Activated naive CD8-positive, alpha-beta T cell (primary cell): ENCODE measurements at regions not wholly inside any gene's neighbourhood (a gene's known extent, or its start where the extent isn't known, plus 50 kb on each side); places are given as distances from the start of the nearest gene placed in this dataset.

ENCODE experiments used
- H3K27ac Mint-ChIP-seq: one replicate; pipeline ENCODE4 v1.8.0; 2021; ENCODE audit warnings: mixed read lengths
- H3K27me3 Mint-ChIP-seq: one replicate; pipeline ENCODE4 v1.8.0; 2021; ENCODE audit warnings: mixed read lengths
- H3K36me3 Mint-ChIP-seq: one replicate; pipeline ENCODE4 v1.8.0; 2021; ENCODE audit warnings: mixed read lengths
- H3K4me1 Mint-ChIP-seq: one replicate; pipeline ENCODE4 v1.8.0; 2021; ENCODE audit warnings: low read depth, mixed read lengths
- H3K4me3 Mint-ChIP-seq: one replicate; pipeline ENCODE4 v1.8.0; 2021; ENCODE audit warnings: mild to moderate bottlenecking, mixed read lengths
- H3K9me3 Mint-ChIP-seq: one replicate; pipeline ENCODE4 v1.8.0; 2021; ENCODE audit warnings: low read depth, mixed read lengths

DNA sequence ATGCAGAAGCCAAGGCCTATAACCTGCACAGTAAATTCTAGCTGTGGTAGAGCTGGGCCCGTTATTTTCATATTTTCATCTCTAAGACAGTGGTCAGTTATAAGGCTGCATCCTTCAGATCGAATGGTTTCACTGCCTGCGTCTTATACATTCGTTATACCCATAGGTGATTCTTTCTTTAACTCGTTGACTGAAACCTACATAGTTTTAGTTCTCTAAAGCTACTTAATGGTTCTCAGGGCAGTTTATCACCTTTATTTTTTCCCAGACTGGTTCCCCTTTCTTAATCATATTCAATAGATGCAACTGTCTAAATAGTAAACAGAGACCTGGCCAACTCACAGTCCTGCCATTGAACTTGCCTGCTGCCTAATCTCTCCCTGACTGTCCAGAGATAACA, 615.3 kb upstream of the SLITRK1 start:
- Mint-ChIP-seq H3K9me3 (no peaks in the 10 kb centered on the region), H3K36me3 (no peaks in the 10 kb centered on the region), H3K27ac (no peak overlapping the region), H3K4me3 (no peak overlapping the region), H3K27me3 (no peaks in the 10 kb centered on the region), H3K4me1 (no peaks in the 10 kb centered on the region)

DNA sequence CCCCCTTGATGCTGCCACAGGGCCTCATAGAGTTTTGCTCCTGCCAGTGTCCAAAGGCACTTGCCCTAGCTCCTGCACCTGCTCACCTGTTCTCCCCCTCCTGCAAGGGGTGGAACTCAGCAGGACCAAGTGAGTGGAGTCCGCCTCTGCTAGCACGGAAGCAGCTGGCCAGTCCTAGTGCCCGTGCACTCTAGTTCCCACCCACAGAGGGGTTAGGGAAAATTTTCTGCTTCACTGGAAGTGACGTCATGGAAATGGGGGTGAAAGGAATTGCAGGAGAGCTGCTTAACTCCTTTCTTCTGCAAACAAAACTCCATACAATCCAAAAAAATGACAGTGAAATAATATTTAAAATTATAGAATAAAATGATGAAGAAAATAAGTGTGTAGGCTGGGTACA, 609.7 kb upstream of the SLITRK1 start:
- H3K4me1 Mint-ChIP-seq, result no peaks in the 10 kb centered on the region
- H3K36me3 Mint-ChIP-seq, result no peaks in the 10 kb centered on the region

DNA sequence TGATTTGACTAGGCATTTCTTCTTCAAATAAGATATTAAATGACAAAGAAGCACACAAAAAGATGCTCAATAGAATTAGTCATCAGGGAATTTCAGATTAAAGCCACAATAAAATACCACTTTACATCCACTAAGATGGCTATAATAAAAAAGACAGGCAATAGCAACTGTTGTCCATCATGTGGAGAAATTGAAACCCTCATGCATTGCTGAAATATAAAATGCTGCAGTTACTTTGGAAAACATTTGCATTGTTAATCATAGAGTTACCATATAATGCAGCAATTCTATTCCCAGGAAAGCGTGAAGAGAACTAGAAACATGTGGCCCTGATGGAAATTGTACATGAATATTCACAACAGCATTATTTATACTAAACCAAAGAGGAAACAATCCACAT, 605.5 kb upstream of the SLITRK1 start:
- H3K4me1 Mint-ChIP-seq, result no peaks in the 10 kb centered on the region
- no peak overlapping the region for H3K4me3 Mint-ChIP-seq

More for the DNA sequence above, 609.7 kb upstream of the SLITRK1 start:
- H3K27me3 Mint-ChIP-seq, result no peaks in the 10 kb centered on the region
- H3K4me3 Mint-ChIP-seq, result no peak overlapping the region
- H3K9me3 Mint-ChIP-seq, result peaks cover 5% of the 10 kb centered on the region
- H3K27ac Mint-ChIP-seq, result no peak overlapping the region

DNA sequence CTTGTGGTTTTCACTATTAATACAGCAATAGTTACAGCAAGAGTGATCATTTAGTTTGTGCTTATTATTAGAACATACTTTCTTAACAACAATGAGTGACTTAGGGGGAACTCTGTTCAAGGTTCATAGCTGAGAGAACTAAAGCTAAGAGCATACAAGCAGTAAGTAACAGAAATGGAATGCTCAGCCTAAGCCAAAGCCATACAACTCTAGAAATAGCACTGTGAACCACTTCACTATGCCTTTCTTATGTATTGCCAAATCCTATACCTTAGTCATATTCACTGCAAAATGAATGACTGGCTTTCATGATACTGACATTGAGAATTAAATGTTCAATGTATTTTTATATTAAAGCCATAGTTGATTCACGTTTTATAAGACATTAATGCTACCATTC, 599.7 kb upstream of the SLITRK1 start:
- Mint-ChIP-seq H3K36me3 (no peaks in the 10 kb centered on the region), H3K4me3 (no peak overlapping the region), H3K9me3 (no peaks in the 10 kb centered on the region), H3K4me1 (no peaks in the 10 kb centered on the region), H3K27ac (no peak overlapping the region), H3K27me3 (no peaks in the 10 kb centered on the region)

More for the DNA sequence above, 605.5 kb upstream of the SLITRK1 start:
- no peaks in the 10 kb centered on the region for H3K36me3 Mint-ChIP-seq
- H3K27me3 Mint-ChIP-seq, result no peaks in the 10 kb centered on the region
- H3K27ac Mint-ChIP-seq, result no peak overlapping the region
- peaks cover 5% of the 10 kb centered on the region for H3K9me3 Mint-ChIP-seq

DNA sequence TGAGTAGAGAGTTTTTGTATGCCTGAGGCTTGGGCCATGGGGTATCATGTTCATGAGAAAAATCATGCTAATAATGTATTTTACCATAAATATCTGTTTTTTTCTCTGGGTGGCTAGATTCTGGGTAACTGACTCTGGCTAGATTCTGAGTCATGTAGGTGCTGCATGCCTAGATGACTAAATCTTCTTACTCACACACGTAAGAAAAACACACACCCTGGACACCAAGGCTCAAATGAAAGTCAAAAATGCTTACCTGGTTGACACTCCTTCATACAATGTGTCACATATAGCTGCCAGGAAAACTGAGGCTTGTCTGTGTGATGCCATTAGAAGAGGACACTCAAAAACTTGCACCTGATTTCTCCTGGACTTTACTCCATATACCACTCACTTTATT, 597.4 kb upstream of the SLITRK1 start:
- Mint-ChIP-seq H3K27ac (no peak overlapping the region), H3K9me3 (no peaks in the 10 kb centered on the region), H3K36me3 (no peaks in the 10 kb centered on the region), H3K4me1 (no peaks in the 10 kb centered on the region), H3K27me3 (no peaks in the 10 kb centered on the region), H3K4me3 (no peak overlapping the region)

DNA sequence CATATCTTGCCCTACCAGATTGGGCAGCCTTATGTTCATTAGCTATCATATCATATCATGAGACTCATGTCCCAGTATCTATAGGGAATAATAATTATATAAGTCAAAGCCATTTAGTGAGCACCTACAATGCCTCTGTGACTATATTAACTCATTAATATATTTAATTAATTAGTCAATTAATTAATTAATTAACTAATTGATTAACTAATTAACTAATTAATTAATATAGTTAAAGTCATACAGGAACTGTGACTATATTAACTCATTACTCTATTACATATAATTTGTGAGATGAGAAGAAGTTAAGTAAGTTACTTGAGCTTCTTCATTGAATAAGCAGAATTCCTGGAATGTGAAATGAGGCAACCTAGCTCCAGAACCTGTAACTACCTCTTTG, 588.3 kb upstream of the SLITRK1 start:
- Mint-ChIP-seq H3K4me3 (no peak overlapping the region), H3K27ac (no peak overlapping the region), H3K27me3 (no peaks in the 10 kb centered on the region), H3K9me3 (no peaks in the 10 kb centered on the region), H3K36me3 (no peaks in the 10 kb centered on the region), H3K4me1 (no peaks in the 10 kb centered on the region)

DNA sequence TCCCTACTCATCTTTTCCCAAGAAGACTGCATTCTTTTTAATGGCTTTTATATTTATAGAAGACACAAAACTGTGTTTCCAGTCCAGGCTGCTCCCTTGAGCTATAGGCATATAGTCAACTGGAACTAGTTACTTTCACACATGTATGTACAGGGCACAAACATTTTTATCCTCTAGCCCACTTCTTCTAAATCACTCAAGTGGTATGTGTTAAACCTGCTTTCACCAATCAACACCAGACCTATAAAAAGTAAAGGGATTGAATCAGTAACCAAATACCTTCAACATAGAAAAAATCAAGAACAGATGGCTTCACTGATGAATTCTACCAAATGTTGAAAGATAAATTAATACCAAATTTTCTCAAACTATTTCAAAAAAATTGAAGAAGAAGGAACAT, 584.2 kb upstream of the SLITRK1 start:
- H3K4me3 Mint-ChIP-seq, result no peak overlapping the region
- no peaks in the 10 kb centered on the region for H3K27me3 Mint-ChIP-seq
- H3K9me3 Mint-ChIP-seq, result peaks cover 6% of the 10 kb centered on the region
- no peaks in the 10 kb centered on the region for H3K4me1 Mint-ChIP-seq
- no peaks in the 10 kb centered on the region for H3K36me3 Mint-ChIP-seq
- no peak overlapping the region for H3K27ac Mint-ChIP-seq

DNA sequence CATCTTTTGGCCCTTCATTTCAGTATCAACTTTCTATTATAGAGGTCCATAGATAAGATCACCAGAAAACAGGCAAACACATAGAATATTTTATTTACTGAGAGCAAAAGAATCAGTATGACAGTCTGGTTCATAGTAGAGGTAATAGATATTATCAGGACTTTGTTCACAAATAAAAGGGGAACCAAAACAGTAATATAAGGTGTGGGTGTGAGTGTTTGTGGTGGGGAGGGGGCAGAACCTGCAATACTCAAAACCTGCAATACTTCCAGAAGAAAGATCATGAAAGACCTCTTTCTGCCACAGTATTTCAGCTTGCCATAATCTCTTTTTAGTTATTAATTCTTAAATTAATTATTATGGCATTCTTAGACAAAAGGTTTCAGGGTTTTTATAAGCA, 578.7 kb upstream of the SLITRK1 start:
- Mint-ChIP-seq H3K9me3 (peaks cover 9% of the 10 kb centered on the region), H3K27me3 (no peaks in the 10 kb centered on the region), H3K36me3 (no peaks in the 10 kb centered on the region), H3K4me1 (no peaks in the 10 kb centered on the region), H3K4me3 (no peak overlapping the region), H3K27ac (no peak overlapping the region)

DNA sequence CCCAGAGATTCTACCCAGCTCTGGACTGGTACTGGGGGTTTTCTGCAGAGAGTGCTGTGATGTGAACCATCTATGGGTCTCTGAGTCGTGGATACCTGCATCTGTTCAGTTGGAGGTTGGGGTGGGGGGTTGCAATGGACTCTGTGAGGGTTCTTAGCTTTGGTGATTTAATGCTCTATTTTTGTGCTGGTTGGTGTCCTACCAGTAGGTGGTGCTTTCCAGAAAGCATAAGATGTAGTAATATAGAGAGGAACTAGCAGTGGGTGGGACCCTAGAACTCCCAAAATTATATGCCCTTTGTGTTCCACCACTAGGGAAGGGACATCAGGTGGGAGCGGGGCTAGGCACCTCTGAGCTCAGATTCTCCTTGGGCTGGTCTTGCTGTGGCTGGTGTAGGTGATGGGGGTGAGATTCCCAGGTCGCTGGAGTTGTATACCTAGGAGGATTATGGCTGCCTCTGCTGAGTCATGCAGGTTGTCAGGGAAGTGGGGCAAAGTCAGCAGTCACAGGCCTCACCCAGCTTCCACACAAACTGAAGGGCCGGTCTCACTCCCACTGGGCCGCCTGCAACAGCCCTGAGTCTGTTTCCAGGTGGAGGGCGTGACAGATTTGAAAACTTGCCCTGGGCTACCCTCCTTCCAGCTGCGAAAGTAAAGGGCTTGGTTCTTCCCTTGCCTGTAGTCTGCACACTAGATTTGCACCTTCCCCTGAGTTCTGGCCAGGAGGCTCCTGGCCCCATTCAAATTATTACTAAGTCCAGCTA, 573.0 kb upstream of the SLITRK1 start:
- Mint-ChIP-seq H3K36me3 (no peaks in the 10 kb centered on the region), H3K9me3 (peaks cover under 1% of the 10 kb centered on the region), H3K4me3 (no peak overlapping the region), H3K27ac (no peak overlapping the region), H3K27me3 (no peaks in the 10 kb centered on the region), H3K4me1 (no peaks in the 10 kb centered on the region)

DNA sequence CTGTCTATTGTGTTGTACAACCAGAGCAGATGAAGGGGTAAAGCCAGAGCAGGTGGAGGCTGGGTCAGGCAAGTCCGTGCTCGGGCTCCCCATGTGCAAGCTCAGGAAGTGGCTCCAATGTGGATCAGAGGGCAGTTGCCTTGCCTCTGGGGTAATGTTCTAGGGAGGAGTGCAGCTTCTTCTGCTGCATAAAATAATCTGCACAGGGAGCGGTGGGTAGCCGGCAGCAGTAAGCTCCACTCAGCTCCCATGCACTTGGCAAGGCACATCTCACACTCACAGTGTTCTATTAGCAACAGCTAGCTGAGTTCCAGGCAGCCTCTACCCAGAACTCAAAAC, 565.3 kb upstream of the SLITRK1 start:
- peaks cover 7% of the 10 kb centered on the region for H3K9me3 Mint-ChIP-seq
- no peak overlapping the region for H3K4me3 Mint-ChIP-seq
- no peak overlapping the region for H3K27ac Mint-ChIP-seq
- no peaks in the 10 kb centered on the region for H3K36me3 Mint-ChIP-seq
- H3K4me1 Mint-ChIP-seq, result no peaks in the 10 kb centered on the region
- no peaks in the 10 kb centered on the region for H3K27me3 Mint-ChIP-seq

DNA sequence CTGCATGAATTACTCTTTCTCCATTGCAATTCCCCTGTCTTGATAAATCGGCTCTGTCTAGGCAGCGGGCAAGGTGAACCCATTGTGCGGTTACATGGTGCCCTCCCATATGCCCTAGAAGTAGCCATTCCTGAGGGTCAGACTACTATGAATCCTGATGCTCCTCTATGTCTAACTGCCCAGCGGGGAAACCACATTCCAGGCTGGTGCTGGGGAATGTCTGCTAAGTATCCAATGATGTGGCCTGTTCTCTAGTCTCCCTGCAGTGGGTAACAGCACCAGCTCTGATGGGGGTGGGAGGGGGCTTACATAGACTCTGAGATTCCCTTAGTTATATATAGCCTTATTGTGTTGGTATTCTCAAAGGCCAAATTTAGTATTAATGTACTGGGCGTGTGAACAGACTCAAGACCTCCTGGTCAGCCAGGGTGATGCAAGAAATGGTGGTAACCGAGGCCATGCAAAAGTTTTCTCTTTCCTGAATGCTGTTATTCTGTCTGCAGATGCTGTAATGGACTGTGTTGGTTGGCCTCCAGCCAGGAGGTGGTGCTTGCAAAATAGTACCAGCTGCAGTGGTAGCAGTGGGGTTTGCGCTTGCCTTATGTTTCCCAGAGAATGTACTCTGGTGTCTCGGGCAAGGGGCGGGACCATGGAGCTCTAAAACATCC, 564.8 kb upstream of the SLITRK1 start:
- H3K36me3 Mint-ChIP-seq, result no peaks in the 10 kb centered on the region
- no peak overlapping the region for H3K27ac Mint-ChIP-seq
- peaks cover 7% of the 10 kb centered on the region for H3K9me3 Mint-ChIP-seq
- no peaks in the 10 kb centered on the region for H3K27me3 Mint-ChIP-seq
- H3K4me3 Mint-ChIP-seq, result no peak overlapping the region
- no peaks in the 10 kb centered on the region for H3K4me1 Mint-ChIP-seq

DNA sequence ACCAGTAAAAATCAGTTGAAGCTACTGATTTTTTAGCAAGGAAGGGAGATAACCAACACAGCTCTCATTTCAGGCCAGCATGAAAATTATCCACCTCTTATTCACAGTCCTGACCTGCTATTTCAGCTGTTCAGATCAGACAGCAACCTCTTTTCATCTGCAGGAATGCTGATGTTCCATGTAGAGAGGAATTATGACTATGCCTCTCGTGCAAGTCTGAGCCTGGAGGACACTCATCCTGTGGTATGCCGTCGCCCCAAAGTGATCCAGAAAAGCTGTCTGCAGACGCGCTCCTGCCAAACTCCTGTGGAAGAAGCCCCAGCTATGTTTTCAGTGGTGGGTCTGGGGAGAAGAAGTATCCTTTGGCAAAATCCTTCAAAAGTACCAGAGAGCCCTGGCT, 563.5 kb upstream of the SLITRK1 start:
- H3K27ac Mint-ChIP-seq, result no peak overlapping the region
- no peaks in the 10 kb centered on the region for H3K4me1 Mint-ChIP-seq
- H3K9me3 Mint-ChIP-seq, result peaks cover 7% of the 10 kb centered on the region
- no peaks in the 10 kb centered on the region for H3K36me3 Mint-ChIP-seq
- H3K4me3 Mint-ChIP-seq, result no peak overlapping the region
- H3K27me3 Mint-ChIP-seq, result no peaks in the 10 kb centered on the region

DNA sequence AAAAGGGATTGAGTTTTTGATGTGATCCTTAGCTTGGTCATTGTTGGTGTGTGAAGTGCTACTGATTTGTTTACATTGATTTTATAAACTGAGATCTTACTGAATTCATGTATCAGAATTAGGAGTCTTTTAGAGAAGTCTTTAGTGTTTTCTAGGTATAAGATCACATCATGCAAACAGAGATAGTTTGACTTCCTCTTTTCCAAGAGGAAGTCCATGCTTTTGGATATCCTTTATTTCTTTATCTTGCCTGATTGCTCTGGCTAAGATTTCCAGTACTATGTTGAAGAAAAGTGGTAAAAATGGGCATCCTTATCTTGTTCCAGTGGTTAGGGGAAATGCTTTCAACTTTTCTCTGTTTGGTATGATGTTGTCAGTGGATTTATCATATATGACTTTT, 561.2 kb upstream of the SLITRK1 start:
- Mint-ChIP-seq H3K4me3 (no peak overlapping the region), H3K4me1 (no peaks in the 10 kb centered on the region), H3K36me3 (no peaks in the 10 kb centered on the region), H3K27me3 (no peaks in the 10 kb centered on the region), H3K9me3 (peaks cover 7% of the 10 kb centered on the region), H3K27ac (no peak overlapping the region)

DNA sequence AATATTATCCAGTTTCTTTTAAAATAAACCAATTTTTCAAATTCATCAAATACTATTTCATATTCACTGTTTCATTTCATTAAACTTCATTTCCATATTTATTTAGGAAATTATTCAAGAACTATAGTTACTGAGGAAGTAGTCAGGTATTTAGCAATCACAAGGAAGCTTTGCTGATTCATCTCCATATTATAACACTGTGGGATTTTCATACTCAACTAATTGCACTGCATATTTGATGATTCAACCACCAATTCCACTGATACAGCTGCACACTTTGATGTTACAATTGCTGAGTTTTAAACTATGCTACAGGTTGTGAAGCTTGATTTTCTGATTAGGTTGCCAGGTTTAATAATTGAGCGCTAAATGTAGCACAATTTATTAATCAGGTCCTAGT, 556.8 kb upstream of the SLITRK1 start:
- H3K4me3 Mint-ChIP-seq, result no peak overlapping the region
- H3K27ac Mint-ChIP-seq, result no peak overlapping the region
- no peaks in the 10 kb centered on the region for H3K36me3 Mint-ChIP-seq
- peaks cover 3% of the 10 kb centered on the region for H3K9me3 Mint-ChIP-seq
- no peaks in the 10 kb centered on the region for H3K4me1 Mint-ChIP-seq
- H3K27me3 Mint-ChIP-seq, result no peaks in the 10 kb centered on the region

DNA sequence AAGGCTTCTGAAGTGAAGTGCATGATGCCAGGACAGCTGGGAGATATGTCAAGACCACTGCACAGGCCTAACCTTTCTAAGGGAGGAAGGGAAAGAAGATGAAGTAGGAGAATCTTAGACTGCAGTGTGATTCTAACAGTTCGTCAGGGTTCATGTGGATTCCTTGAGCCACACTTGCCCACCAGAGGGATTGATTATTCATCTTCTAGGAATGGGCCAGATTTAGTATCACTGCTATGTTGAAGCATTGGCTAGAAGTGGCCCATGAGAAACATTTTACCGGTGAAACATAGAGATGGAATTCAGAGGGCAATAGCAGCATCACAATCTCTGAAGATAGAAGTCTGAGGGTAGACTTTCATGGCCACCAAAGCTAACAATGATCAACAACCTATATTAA, 550.8 kb upstream of the SLITRK1 start:
- H3K27ac Mint-ChIP-seq, result no peak overlapping the region
- no peaks in the 10 kb centered on the region for H3K27me3 Mint-ChIP-seq
- H3K4me3 Mint-ChIP-seq, result no peak overlapping the region

DNA sequence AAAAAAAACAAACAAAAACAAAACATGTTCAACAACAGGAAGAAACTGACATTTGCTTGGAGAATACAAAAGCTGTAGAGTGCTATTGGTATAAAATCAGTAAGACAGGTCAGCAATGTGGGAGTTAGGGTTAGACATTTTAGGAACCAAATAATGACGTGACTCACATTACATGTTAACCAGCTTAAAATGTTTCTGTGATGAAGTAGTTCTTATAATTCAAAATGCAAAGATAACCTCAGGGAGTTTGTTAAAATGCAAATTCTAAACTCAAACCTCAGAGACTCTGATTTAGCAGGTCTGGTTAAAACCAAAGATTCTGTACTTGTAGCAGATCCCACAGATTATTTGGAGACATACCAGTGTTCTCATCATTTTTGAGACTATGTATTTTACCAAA, 549.4 kb upstream of the SLITRK1 start:
- H3K36me3 Mint-ChIP-seq, result no peaks in the 10 kb centered on the region
- no peak overlapping the region for H3K4me3 Mint-ChIP-seq
- no peaks in the 10 kb centered on the region for H3K4me1 Mint-ChIP-seq
- H3K27me3 Mint-ChIP-seq, result no peaks in the 10 kb centered on the region
- H3K27ac Mint-ChIP-seq, result no peak overlapping the region
- H3K9me3 Mint-ChIP-seq, result no peaks in the 10 kb centered on the region

More for the DNA sequence above, 550.8 kb upstream of the SLITRK1 start:
- Mint-ChIP-seq H3K9me3 (no peaks in the 10 kb centered on the region), H3K36me3 (no peaks in the 10 kb centered on the region), H3K4me1 (no peaks in the 10 kb centered on the region)
